Sigmoid colon (tissue), 4 donors: ENCODE measurements at regions not wholly inside any gene's neighbourhood (a gene's known extent, or its start where the extent isn't known, plus 50 kb on each side); places are given as distances from the start of the nearest gene placed in this dataset.

Experiments used
- CTCF ChIP-seq, 4 experiments: fragments of 450-650 bp in 3 of 4; fragments of 200-600 bp in 1 of 4; IDR thresholded peaks; one replicate each; pipeline ENCODE4 v1.5.1; 2016 to 2019; ENCODE audit warnings: antibody characterized with exemption in 4 of 4, mild to moderate bottlenecking in 3 of 4, moderate library complexity in 2 of 4
- EP300 ChIP-seq, 4 donors: sonication (generic); formaldehyde crosslinking; IDR thresholded peaks; one replicate each; pipeline ENCODE4 v1.6.1; 2017; ENCODE audit warnings: antibody characterized with exemption in 4 of 4
- POLR2A ChIP-seq, 2 donors: fragments of 450-650 bp; IDR thresholded peaks; one replicate each; pipeline ENCODE4 v1.6.1; 2016; ENCODE audit warnings: antibody characterized with exemption in 2 of 2, mild to moderate bottlenecking in 2 of 2, moderate library complexity in 2 of 2

- TF ChIP-seq CTCF (IDR thresholded peaks at IDR 0.05) (no peak), POLR2A (IDR thresholded peaks at IDR 0.05) (no peak), EP300 (IDR thresholded peaks at IDR 0.05) (no peak)
Measured at GRCh38 chr22:19637408-19638281, 76.7 kb upstream of the SEPTIN5 start.
